SK-N-SH (cell line): ENCODE measurements at regions not wholly inside any gene's neighbourhood (a gene's known extent, or its start where the extent isn't known, plus 50 kb on each side); places are given as distances from the start of the nearest gene placed in this dataset.

Source experiments
- CTCF ChIA-PET: fragments of 300-600, 350-600 bp; formaldehyde crosslinking; extraction: SDS; loops from one replicate; lab custom pipeline; 2021; lab: Yijun Ruan, JAX
- POLR2A ChIA-PET: fragments of 350-600 bp; sonication (Branson Sonifier 250); formaldehyde crosslinking; extraction: SDS; loops from one replicate; lab custom pipeline; 2020; ENCODE audit warnings: antibody characterized with exemption, inconsistent platforms; lab: Yijun Ruan, JAX
- DNase-seq: peaks from one replicate; pipeline ENCODE4 v3.0.0; 2012
- H2AFZ ChIP-seq: fragments of 200-600 bp; sonication (generic); 2 replicates; pipeline ENCODE4 v1.8.1; 2016; ENCODE audit warnings: antibody characterized with exemption, mild to moderate bottlenecking, low read depth
- H3F3A ChIP-seq: fragments of 200-600 bp; sonication (generic); replicated peaks from 2 replicates; pipeline ENCODE3; 2016; ENCODE audit warnings: antibody characterized with exemption, mild to moderate bottlenecking; ENCODE audit not compliant: insufficient read depth
- H3K27ac ChIP-seq, 2 experiments: fragments of 200-500 bp in 1 of 2; fragments of 200-600 bp in 1 of 2; sonication (Bioruptor generic) in 1 of 2; sonication (generic), shearing (Covaris generic) in 1 of 2; 2 replicates each; pipeline versions ENCODE4 v1.5.1 to v1.6.1; 2014 to 2016; ENCODE audit warnings: low read depth in 2 of 2, inconsistent platforms in 1 of 2, low read length in 1 of 2, mild to moderate bottlenecking in 1 of 2, mixed read lengths in 1 of 2
- H3K27me3 ChIP-seq: fragments of 200-600 bp; sonication (generic), shearing (Covaris generic); 2 replicates; pipeline ENCODE4 v1.6.1; 2016; ENCODE audit warnings: mixed run types; ENCODE audit not compliant: insufficient read depth
- H3K36me3 ChIP-seq, 2 experiments: fragments of 200-500 bp in 1 of 2; fragments of 200-600 bp in 1 of 2; sonication (Bioruptor generic) in 1 of 2; sonication (generic) in 1 of 2; replicated peaks in 1 of 2; 2 replicates each; pipeline versions ENCODE3 to v1.5.1; 2014 to 2016; ENCODE audit warnings: low read length in 1 of 2, mild to moderate bottlenecking in 1 of 2; ENCODE audit not compliant: insufficient read depth in 2 of 2, control insufficient read depth in 1 of 2
- H3K4me1 ChIP-seq, 2 experiments: fragments of 200-500 bp in 1 of 2; fragments of 200-600 bp in 1 of 2; sonication (Bioruptor generic) in 1 of 2; sonication (generic), shearing (Covaris generic) in 1 of 2; 2 replicates each; pipeline versions ENCODE4 v1.5.1 to v1.6.1; 2014 to 2016; ENCODE audit warnings: low read depth in 1 of 2, low read length in 1 of 2, mixed run types in 1 of 2; ENCODE audit not compliant: insufficient read depth in 2 of 2, control insufficient read depth in 1 of 2
- H3K4me2 ChIP-seq: fragments of 200-600 bp; sonication (generic), shearing (Covaris generic); 2 replicates; pipeline ENCODE4 v1.6.1; 2017; ENCODE audit warnings: mixed run types
- H3K4me3 ChIP-seq, 2 experiments: fragments of 200-500 bp in 1 of 2; fragments of 200-600 bp in 1 of 2; sonication (Bioruptor generic) in 1 of 2; sonication (generic), shearing (Covaris generic) in 1 of 2; 2 replicates each; pipeline versions ENCODE4 v1.5.1 to v1.8.1; 2014 to 2016; ENCODE audit warnings: low read depth in 2 of 2, inconsistent platforms in 1 of 2, low read length in 1 of 2, mild to moderate bottlenecking in 1 of 2, mixed read lengths in 1 of 2, moderate library complexity in 1 of 2
- H3K79me2 ChIP-seq: fragments of 200-600 bp; sonication (generic); 2 replicates; pipeline ENCODE4 v1.8.1; 2017; ENCODE audit warnings: mild to moderate bottlenecking; ENCODE audit not compliant: insufficient read depth
- H3K9ac ChIP-seq: fragments of 200-600 bp; sonication (generic); 2 replicates; pipeline ENCODE4 v1.6.1; 2017; ENCODE audit warnings: mixed run types
- H3K9me2 ChIP-seq: fragments of 200-600 bp; sonication (generic); 2 replicates; pipeline ENCODE4 v1.6.1; 2017; ENCODE audit warnings: mixed run types
- H3K9me3 ChIP-seq: fragments of 200-600 bp; sonication (generic); 2 replicates; pipeline ENCODE4 v1.6.1; 2017; ENCODE audit warnings: mixed run types, mild to moderate bottlenecking, moderate library complexity
- H4K20me1 ChIP-seq: fragments of 200-600 bp; sonication (generic); 2 replicates; pipeline ENCODE4 v1.6.1; 2017; ENCODE audit warnings: mild to moderate bottlenecking, mixed run types; ENCODE audit not compliant: insufficient read depth
- EZH2phosphoT487 ChIP-seq: fragments of 200-600 bp; sonication (generic); IDR thresholded peaks from 2 replicates; pipeline ENCODE4 v1.6.1; 2017; ENCODE audit warnings: low read depth, mixed run types, mild to moderate bottlenecking, antibody characterized with exemption, moderate library complexity, borderline replicate concordance
- FOXM1 ChIP-seq: IDR thresholded peaks from 2 replicates; pipeline ENCODE4 v1.4.0; 2012; ENCODE audit warnings: low read depth, mild to moderate bottlenecking
- GABPA ChIP-seq: IDR thresholded peaks from 2 replicates; pipeline ENCODE4 v1.4.0; 2012; ENCODE audit warnings: low read depth, mild to moderate bottlenecking
- JUND ChIP-seq: IDR thresholded peaks from 2 replicates; pipeline ENCODE4 v1.4.0; 2012
- MEF2A ChIP-seq: IDR thresholded peaks from 2 replicates; pipeline ENCODE4 v1.4.0; 2012; ENCODE audit warnings: low read depth, borderline replicate concordance
- NFIC ChIP-seq: IDR thresholded peaks from 2 replicates; pipeline ENCODE4 v1.4.0; 2012; ENCODE audit warnings: borderline replicate concordance
- POLR2AphosphoS5 ChIP-seq: IDR thresholded peaks from 2 replicates; pipeline ENCODE4 v1.6.1; 2012; ENCODE audit warnings: low read depth, low read length
- RAD21 ChIP-seq: IDR thresholded peaks from 2 replicates; pipeline ENCODE4 v1.6.1; 2012; ENCODE audit warnings: mild to moderate bottlenecking, low read length
- RCOR1 ChIP-seq: fragments of 150-350 bp; IDR thresholded peaks from 2 replicates; pipeline ENCODE4 v1.6.1; 2017; ENCODE audit warnings: antibody characterized with exemption, low read length
- RFX5 ChIP-seq: IDR thresholded peaks from 2 replicates; pipeline ENCODE4 v1.6.1; 2012; ENCODE audit warnings: mild to moderate bottlenecking, improper control_type of control experiment, low read length
- TAF1 ChIP-seq: IDR thresholded peaks from 2 replicates; pipeline ENCODE4 v1.6.1; 2012; ENCODE audit warnings: low read depth, mild to moderate bottlenecking, low read length, moderate library complexity, borderline replicate concordance
- TCF12 ChIP-seq: IDR thresholded peaks from 2 replicates; pipeline ENCODE4 v1.4.0; 2012
- TEAD4 ChIP-seq: IDR thresholded peaks from 2 replicates; pipeline ENCODE4 v1.4.0; 2012; ENCODE audit warnings: mild to moderate bottlenecking, borderline replicate concordance; ENCODE audit not compliant: insufficient read depth
- YY1 ChIP-seq: IDR thresholded peaks from 2 replicates; pipeline ENCODE4 v1.4.0; 2012; ENCODE audit warnings: low read depth, mild to moderate bottlenecking
- WGBS: methylation state at CpG from one replicate; pipeline ENCODE4 v1.1.6; 2017; ENCODE audit warnings: low lambda C conversion rate; 5-methylcytosine and 5-hydroxymethylcytosine counted together
- TF ChIP-seq, protein P1 (sequence below): IDR thresholded peaks from 2 replicates; pipeline ENCODE4 v1.4.0; 2012; ENCODE audit warnings: low read depth, borderline replicate concordance
- TF ChIP-seq, protein P2 (sequence below): fragments of 150-350 bp; IDR thresholded peaks from 2 replicates; pipeline ENCODE4 v1.6.1; 2017; ENCODE audit warnings: antibody characterized with exemption, low read length, low read depth, borderline replicate concordance
- TF ChIP-seq, protein P3 (sequence below): fragments of 200-600 bp; sonication (generic); IDR thresholded peaks from 2 replicates; pipeline ENCODE4 v1.6.1; 2017; ENCODE audit warnings: antibody characterized with exemption, mild to moderate bottlenecking, moderate library complexity
- TF ChIP-seq, protein P4 (sequence below): IDR thresholded peaks from 2 replicates; pipeline ENCODE4 v1.4.0; 2012; ENCODE audit warnings: low read depth, borderline replicate concordance
- TF ChIP-seq, protein P5 (sequence below): fragments of 150-350 bp; IDR thresholded peaks from 2 replicates; pipeline ENCODE4 v1.6.1; 2016; ENCODE audit warnings: mild to moderate bottlenecking, low read depth, low read length

DNA sequence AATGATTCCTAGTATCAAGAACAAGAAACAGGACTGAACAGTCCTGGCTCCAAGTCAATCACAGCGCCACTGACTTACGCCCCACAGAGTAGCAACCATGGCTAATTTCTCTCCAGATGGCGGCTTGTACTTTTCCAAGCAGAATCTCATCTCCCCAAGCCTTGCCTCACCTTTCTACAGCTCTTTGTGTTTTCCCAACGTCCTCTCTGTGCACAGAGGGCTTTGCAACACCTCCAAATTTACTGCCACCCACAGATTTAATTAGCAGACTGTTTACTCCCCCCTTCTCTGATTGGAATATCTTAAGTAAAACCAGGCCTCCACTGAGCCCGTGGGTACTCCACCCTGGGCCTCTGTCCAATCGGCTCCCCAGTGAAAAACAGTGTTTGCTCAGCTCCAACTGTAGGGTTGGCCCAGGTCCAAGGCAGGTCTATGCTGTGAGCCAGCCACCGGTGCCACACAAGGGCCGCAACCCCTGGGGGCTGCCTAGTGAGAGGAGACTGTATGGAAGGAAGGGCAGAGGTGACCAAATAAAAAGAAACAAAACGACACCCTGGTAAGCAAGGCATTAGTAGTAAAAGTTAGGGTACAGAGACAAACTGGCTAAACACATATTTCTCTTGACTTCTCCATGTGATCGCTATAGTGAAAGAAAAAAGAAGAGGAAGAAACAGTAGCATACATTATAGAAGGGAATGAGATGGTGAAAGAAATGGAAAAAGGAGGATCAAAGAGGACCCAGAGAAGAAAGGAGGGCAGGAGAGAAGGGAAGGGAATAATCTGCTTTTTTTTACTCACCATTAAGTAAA, 128.4 kb upstream of the SOD1 start (continued):
- TF ChIP-seq, protein P1, sequence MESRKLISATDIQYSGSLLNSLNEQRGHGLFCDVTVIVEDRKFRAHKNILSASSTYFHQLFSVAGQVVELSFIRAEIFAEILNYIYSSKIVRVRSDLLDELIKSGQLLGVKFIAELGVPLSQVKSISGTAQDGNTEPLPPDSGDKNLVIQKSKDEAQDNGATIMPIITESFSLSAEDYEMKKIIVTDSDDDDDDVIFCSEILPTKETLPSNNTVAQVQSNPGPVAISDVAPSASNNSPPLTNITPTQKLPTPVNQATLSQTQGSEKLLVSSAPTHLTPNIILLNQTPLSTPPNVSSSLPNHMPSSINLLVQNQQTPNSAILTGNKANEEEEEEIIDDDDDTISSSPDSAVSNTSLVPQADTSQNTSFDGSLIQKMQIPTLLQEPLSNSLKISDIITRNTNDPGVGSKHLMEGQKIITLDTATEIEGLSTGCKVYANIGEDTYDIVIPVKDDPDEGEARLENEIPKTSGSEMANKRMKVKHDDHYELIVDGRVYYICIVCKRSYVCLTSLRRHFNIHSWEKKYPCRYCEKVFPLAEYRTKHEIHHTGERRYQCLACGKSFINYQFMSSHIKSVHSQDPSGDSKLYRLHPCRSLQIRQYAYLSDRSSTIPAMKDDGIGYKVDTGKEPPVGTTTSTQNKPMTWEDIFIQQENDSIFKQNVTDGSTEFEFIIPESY, result no peak
- TF ChIP-seq RAD21 (peak; percentile 21; the same call in 1 of the 2 replicates), FOXM1 (no peak), TAF1 (no peak), POLR2AphosphoS5 (no peak), TCF12 (no peak), YY1 (no peak), JUND (no peak)
- TF ChIP-seq, protein P2, sequence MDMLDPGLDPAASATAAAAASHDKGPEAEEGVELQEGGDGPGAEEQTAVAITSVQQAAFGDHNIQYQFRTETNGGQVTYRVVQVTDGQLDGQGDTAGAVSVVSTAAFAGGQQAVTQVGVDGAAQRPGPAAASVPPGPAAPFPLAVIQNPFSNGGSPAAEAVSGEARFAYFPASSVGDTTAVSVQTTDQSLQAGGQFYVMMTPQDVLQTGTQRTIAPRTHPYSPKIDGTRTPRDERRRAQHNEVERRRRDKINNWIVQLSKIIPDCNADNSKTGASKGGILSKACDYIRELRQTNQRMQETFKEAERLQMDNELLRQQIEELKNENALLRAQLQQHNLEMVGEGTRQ, result no peak
- TF ChIP-seq, protein P3, sequence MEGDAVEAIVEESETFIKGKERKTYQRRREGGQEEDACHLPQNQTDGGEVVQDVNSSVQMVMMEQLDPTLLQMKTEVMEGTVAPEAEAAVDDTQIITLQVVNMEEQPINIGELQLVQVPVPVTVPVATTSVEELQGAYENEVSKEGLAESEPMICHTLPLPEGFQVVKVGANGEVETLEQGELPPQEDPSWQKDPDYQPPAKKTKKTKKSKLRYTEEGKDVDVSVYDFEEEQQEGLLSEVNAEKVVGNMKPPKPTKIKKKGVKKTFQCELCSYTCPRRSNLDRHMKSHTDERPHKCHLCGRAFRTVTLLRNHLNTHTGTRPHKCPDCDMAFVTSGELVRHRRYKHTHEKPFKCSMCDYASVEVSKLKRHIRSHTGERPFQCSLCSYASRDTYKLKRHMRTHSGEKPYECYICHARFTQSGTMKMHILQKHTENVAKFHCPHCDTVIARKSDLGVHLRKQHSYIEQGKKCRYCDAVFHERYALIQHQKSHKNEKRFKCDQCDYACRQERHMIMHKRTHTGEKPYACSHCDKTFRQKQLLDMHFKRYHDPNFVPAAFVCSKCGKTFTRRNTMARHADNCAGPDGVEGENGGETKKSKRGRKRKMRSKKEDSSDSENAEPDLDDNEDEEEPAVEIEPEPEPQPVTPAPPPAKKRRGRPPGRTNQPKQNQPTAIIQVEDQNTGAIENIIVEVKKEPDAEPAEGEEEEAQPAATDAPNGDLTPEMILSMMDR, result no peak

DNA sequence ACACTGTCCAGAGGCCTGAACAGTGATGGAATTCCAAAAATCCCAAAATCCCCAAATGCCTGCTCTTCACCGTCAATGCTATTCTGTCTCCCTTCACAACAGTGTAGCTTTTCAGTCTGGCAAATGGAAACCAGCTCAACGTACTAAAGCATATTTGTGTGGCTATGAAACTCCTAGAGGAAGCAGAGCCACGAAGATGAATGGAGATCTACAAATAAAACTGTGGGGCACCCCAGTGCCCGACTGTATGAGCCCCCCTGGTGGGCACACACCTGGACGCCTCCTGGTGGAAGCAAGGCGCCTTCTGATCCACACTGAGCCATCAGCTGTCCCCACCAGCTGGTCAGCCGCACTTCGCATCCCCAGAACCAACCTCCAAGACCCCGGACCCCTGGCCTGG, 129.1 kb upstream of the SOD1 start:
- H3K4me1 ChIP-seq, result peaks cover 0 to 35% of the 10 kb centered on the region in 2 experiments; a peak in 2 of 4 replicates
- 84% methylated on average over 9 of the region's 9 CpGs for WGBS
- CTCF ChIA-PET, result interaction anchor here (0.6 to 1.2 kb wide), 5 partner anchors 10 to 182 kb away, joined by 3 read pairs; no protein-coding TSS in a partner anchor

More for the DNA sequence above, 129.1 kb upstream of the SOD1 start:
- Histone ChIP-seq H4K20me1 (no peaks in the 10 kb centered on the region), H3K27me3 (no peaks in the 10 kb centered on the region), H3K36me3 (no peaks in the 10 kb centered on the region), H3K79me2 (no peaks in the 10 kb centered on the region), H3K9ac (no peak overlapping the region), H3F3A (no peaks in the 10 kb centered on the region), H3K9me3 (no peaks in the 10 kb centered on the region), H3K9me2 (no peaks in the 10 kb centered on the region), H2AFZ (no peak overlapping the region), H3K27ac (peak overlapping the region in 1 of 2 experiments; percentile 82; a peak in 2 of 4 replicates), H3K4me2 (no peak overlapping the region), H3K4me3 (no peak overlapping the region)
- POLR2A ChIA-PET, result interaction anchor here (1.0 to 1.7 kb wide), 3 partner anchors 16 to 32 kb away, joined by 3 to 5 read pairs (median 4); no protein-coding TSS in a partner anchor
- no peak for TF ChIP-seq NFIC
- TF ChIP-seq, protein P2, result no peak
- TF ChIP-seq, protein P3, result no peak
- no peak for TF ChIP-seq RFX5
- no peak for TF ChIP-seq MEF2A
- TF ChIP-seq, protein P4, sequence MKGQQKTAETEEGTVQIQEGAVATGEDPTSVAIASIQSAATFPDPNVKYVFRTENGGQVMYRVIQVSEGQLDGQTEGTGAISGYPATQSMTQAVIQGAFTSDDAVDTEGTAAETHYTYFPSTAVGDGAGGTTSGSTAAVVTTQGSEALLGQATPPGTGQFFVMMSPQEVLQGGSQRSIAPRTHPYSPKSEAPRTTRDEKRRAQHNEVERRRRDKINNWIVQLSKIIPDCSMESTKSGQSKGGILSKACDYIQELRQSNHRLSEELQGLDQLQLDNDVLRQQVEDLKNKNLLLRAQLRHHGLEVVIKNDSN, result no peak
- no peak for TF ChIP-seq JUND
- no peak for TF ChIP-seq RCOR1
- TF ChIP-seq POLR2AphosphoS5, result no peak
- TF ChIP-seq GABPA, result no peak
- TF ChIP-seq, protein P5, sequence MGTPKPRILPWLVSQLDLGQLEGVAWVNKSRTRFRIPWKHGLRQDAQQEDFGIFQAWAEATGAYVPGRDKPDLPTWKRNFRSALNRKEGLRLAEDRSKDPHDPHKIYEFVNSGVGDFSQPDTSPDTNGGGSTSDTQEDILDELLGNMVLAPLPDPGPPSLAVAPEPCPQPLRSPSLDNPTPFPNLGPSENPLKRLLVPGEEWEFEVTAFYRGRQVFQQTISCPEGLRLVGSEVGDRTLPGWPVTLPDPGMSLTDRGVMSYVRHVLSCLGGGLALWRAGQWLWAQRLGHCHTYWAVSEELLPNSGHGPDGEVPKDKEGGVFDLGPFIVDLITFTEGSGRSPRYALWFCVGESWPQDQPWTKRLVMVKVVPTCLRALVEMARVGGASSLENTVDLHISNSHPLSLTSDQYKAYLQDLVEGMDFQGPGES, result no peak
- no peak for TF ChIP-seq EZH2phosphoT487
- TF ChIP-seq TEAD4, result no peak
- peak; percentile 38 for DNase-seq
